Ishikawa (cell line): ENCODE measurements at regions not wholly inside any gene's neighbourhood (a gene's known extent, or its start where the extent isn't known, plus 50 kb on each side); places are given as distances from the start of the nearest gene placed in this dataset.

Source experiments
- CEBPB ChIP-seq: IDR thresholded peaks from 2 replicates; pipeline ENCODE4 v1.6.1; 2012
- CREB1 ChIP-seq: IDR thresholded peaks from 2 replicates; pipeline ENCODE4 v1.6.1; 2012; ENCODE audit warnings: low read depth
- EGR1 ChIP-seq: IDR thresholded peaks from 2 replicates; pipeline ENCODE4 v1.6.1; 2012
- EP300 ChIP-seq: IDR thresholded peaks from 2 replicates; pipeline ENCODE4 v1.6.1; 2012; ENCODE audit warnings: borderline replicate concordance
- FOXM1 ChIP-seq: IDR thresholded peaks from 2 replicates; pipeline ENCODE4 v1.6.1; 2012; ENCODE audit warnings: low read depth, borderline replicate concordance
- NFIC ChIP-seq: IDR thresholded peaks from 2 replicates; pipeline ENCODE4 v1.6.1; 2012
- RAD21 ChIP-seq: IDR thresholded peaks from 2 replicates; pipeline ENCODE4 v1.6.1; 2012; ENCODE audit warnings: low read depth
- TAF1 ChIP-seq: IDR thresholded peaks from 2 replicates; pipeline ENCODE4 v1.6.1; 2012; ENCODE audit warnings: low read depth, mild to moderate bottlenecking
- YY1 ChIP-seq: IDR thresholded peaks from 2 replicates; pipeline ENCODE4 v1.6.1; 2012; ENCODE audit warnings: low read depth
- ZBTB7A ChIP-seq: IDR thresholded peaks from 2 replicates; pipeline ENCODE4 v1.6.1; 2012; ENCODE audit warnings: low read depth
- TF ChIP-seq, protein P1 (sequence below): IDR thresholded peaks from 2 replicates; pipeline ENCODE4 v1.6.1; 2012
- TF ChIP-seq, protein P2 (sequence below): IDR thresholded peaks from 2 replicates; pipeline ENCODE4 v1.6.1; 2012; ENCODE audit warnings: low read depth, mild to moderate bottlenecking
- TF ChIP-seq, protein P3 (sequence below): IDR thresholded peaks from 2 replicates; pipeline ENCODE4 v1.6.1; 2012

DNA sequence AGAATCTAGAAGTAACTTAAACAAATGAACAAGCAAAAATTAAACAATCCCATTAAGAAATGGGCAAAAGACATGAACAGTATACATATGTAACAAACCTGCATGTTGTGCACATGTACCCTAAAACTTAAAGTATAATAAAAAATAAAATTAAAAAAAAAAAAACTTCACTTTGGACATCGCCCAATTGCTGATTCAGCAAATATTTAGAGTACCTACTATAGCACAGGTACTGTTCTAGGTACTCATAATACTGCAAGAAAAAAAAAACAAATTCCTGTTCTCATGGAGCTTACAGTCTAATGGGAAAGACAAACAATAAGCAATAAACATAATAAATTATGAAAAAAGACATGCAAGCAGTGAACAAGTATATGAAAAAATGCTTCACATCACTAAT lies 501.5 kb upstream of the HS3ST5 start:
- TF ChIP-seq CEBPB (no peak), EP300 (no peak), TAF1 (no peak), YY1 (no peak), NFIC (no peak), ZBTB7A (no peak), CREB1 (no peak), RAD21 (no peak), FOXM1 (no peak), EGR1 (no peak)
- TF ChIP-seq, protein P1, sequence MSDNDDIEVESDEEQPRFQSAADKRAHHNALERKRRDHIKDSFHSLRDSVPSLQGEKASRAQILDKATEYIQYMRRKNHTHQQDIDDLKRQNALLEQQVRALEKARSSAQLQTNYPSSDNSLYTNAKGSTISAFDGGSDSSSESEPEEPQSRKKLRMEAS: no peak
- TF ChIP-seq, protein P2, sequence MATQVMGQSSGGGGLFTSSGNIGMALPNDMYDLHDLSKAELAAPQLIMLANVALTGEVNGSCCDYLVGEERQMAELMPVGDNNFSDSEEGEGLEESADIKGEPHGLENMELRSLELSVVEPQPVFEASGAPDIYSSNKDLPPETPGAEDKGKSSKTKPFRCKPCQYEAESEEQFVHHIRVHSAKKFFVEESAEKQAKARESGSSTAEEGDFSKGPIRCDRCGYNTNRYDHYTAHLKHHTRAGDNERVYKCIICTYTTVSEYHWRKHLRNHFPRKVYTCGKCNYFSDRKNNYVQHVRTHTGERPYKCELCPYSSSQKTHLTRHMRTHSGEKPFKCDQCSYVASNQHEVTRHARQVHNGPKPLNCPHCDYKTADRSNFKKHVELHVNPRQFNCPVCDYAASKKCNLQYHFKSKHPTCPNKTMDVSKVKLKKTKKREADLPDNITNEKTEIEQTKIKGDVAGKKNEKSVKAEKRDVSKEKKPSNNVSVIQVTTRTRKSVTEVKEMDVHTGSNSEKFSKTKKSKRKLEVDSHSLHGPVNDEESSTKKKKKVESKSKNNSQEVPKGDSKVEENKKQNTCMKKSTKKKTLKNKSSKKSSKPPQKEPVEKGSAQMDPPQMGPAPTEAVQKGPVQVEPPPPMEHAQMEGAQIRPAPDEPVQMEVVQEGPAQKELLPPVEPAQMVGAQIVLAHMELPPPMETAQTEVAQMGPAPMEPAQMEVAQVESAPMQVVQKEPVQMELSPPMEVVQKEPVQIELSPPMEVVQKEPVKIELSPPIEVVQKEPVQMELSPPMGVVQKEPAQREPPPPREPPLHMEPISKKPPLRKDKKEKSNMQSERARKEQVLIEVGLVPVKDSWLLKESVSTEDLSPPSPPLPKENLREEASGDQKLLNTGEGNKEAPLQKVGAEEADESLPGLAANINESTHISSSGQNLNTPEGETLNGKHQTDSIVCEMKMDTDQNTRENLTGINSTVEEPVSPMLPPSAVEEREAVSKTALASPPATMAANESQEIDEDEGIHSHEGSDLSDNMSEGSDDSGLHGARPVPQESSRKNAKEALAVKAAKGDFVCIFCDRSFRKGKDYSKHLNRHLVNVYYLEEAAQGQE: no peak
- TF ChIP-seq, protein P3, sequence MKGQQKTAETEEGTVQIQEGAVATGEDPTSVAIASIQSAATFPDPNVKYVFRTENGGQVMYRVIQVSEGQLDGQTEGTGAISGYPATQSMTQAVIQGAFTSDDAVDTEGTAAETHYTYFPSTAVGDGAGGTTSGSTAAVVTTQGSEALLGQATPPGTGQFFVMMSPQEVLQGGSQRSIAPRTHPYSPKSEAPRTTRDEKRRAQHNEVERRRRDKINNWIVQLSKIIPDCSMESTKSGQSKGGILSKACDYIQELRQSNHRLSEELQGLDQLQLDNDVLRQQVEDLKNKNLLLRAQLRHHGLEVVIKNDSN: no peak
